ENCODE measurements at regions not wholly inside any gene's neighbourhood (a gene's known extent, or its start where the extent isn't known, plus 50 kb on each side); places are given as distances from the start of the nearest gene placed in this dataset.

- no peak for DNase-seq (ENCODE audit: low spot score)
Observed at GRCh38 chr4:38230821-38231563, 270.8 kb downstream of the PTTG2 start.

- DNase-seq (ENCODE audit: low spot score): no peak
Observed at GRCh38 chr4:38231626-38232025, 271.4 kb downstream of the PTTG2 start.

- DNase-seq (ENCODE audit: low spot score): no peak
Observed at GRCh38 chr4:38232741-38233140, 272.5 kb downstream of the PTTG2 start.

GRCh38 chr4:38233727-38234480 is 273.7 kb downstream of the PTTG2 start:
- no peak for DNase-seq (ENCODE audit: low spot score)

GRCh38 chr4:38235354-38235753 is 275.2 kb downstream of the PTTG2 start:
- DNase-seq (ENCODE audit: low spot score): no peak

- no peak for DNase-seq (ENCODE audit: low spot score)
Observed at GRCh38 chr4:38236003-38236402, 275.8 kb downstream of the PTTG2 start.

GRCh38 chr4:38236503-38236902 is 276.3 kb downstream of the PTTG2 start:
- no peak for DNase-seq (ENCODE audit: low spot score)

- no peak for DNase-seq (ENCODE audit: low spot score)
Observed at GRCh38 chr4:38237139-38237538, 276.9 kb downstream of the PTTG2 start.

- DNase-seq (ENCODE audit: low spot score): no peak
Observed at GRCh38 chr4:38241541-38241940, 281.3 kb downstream of the PTTG2 start.

- no peak for DNase-seq (ENCODE audit: low spot score)
Observed at GRCh38 chr4:38242101-38242500, 281.9 kb downstream of the PTTG2 start.

GRCh38 chr4:38242822-38243387 is 282.7 kb downstream of the PTTG2 start:
- DNase-seq (ENCODE audit: low spot score): no peak

- DNase-seq (ENCODE audit: low spot score): no peak
Observed at GRCh38 chr4:38243388-38244053, 283.3 kb downstream of the PTTG2 start.

GRCh38 chr4:38254825-38255224 is 294.6 kb downstream of the PTTG2 start:
- DNase-seq (ENCODE audit: low spot score): no peak

- DNase-seq (ENCODE audit: low spot score): no peak
Observed at GRCh38 chr4:38255572-38255971, 295.4 kb downstream of the PTTG2 start.

GRCh38 chr4:38266616-38267015 is 306.4 kb downstream of the PTTG2 start:
- no peak for DNase-seq (ENCODE audit: low spot score)

- DNase-seq (ENCODE audit: low spot score): no peak
Observed at GRCh38 chr4:38268108-38268820, 308.1 kb downstream of the PTTG2 start.

GRCh38 chr4:38268837-38269236 is 308.6 kb downstream of the PTTG2 start:
- DNase-seq (ENCODE audit: low spot score): no peak

- no peak for DNase-seq (ENCODE audit: low spot score)
Observed at GRCh38 chr4:38273407-38273806, 313.2 kb downstream of the PTTG2 start.

- no peak for DNase-seq (ENCODE audit: low spot score)
Observed at GRCh38 chr4:38275331-38276100, 315.3 kb downstream of the PTTG2 start.

GRCh38 chr4:38278255-38278654 is 318.1 kb downstream of the PTTG2 start:
- DNase-seq (ENCODE audit: low spot score): no peak

- no peak for DNase-seq (ENCODE audit: low spot score)
Observed at GRCh38 chr4:38279077-38279476, 318.9 kb downstream of the PTTG2 start.

Data from activated CD4-positive, alpha-beta T cell treated with anti-CD3 and anti-CD28 coated beads, Interleukin-2, Interleukin-4, amounts not matched to agents 100 ng/mL and 50 ng/mL, durations not matched to agents 16 hours and 8 hours (primary cell).